ENCODE measurements at regions not wholly inside any gene's neighbourhood (a gene's known extent, or its start where the extent isn't known, plus 50 kb on each side); places are given as distances from the start of the nearest gene placed in this dataset.

- TF ChIP-seq ZFX (IDR thresholded peaks at IDR 0.05; ENCODE audit: borderline replicate concordance) (no peak), CTCF (IDR thresholded peaks at IDR 0.05) (no peak)
- H3K27ac ChIP-seq, result no peak overlapping the region
Observed at GRCh38 chr14:96617635-96618034, 115.5 kb downstream of the PAPOLA start.

- H3K27ac ChIP-seq, result no peak overlapping the region
- TF ChIP-seq CTCF (IDR thresholded peaks at IDR 0.05) (no peak), ZFX (IDR thresholded peaks at IDR 0.05; ENCODE audit: borderline replicate concordance) (no peak)
Observed at GRCh38 chr14:96622926-96623325, 120.7 kb downstream of the PAPOLA start.

- TF ChIP-seq ZFX (IDR thresholded peaks at IDR 0.05; ENCODE audit: borderline replicate concordance), result no peak
- no peak for TF ChIP-seq CTCF (IDR thresholded peaks at IDR 0.05)
- no peak overlapping the region for H3K27ac ChIP-seq
Observed at GRCh38 chr14:96623676-96624484, 121.7 kb downstream of the PAPOLA start.

GRCh38 chr14:96624661-96625425 lies 122.7 kb downstream of the PAPOLA start:
- no peak for TF ChIP-seq CTCF (IDR thresholded peaks at IDR 0.05)
- no peak for TF ChIP-seq ZFX (IDR thresholded peaks at IDR 0.05; ENCODE audit: borderline replicate concordance)
- no peak overlapping the region for H3K27ac ChIP-seq

GRCh38 chr14:96625426-96625985 lies 123.3 kb downstream of the PAPOLA start:
- TF ChIP-seq ZFX (IDR thresholded peaks at IDR 0.05; ENCODE audit: borderline replicate concordance) (no peak), CTCF (IDR thresholded peaks at IDR 0.05) (no peak)
- H3K27ac ChIP-seq, result no peak overlapping the region

- no peak overlapping the region for H3K27ac ChIP-seq
Observed at GRCh38 chr14:96626121-96626768, 124.1 kb downstream of the PAPOLA start.

GRCh38 chr14:96626916-96627315 lies 124.7 kb downstream of the PAPOLA start:
- TF ChIP-seq CTCF (IDR thresholded peaks at IDR 0.05), result no peak
- H3K27ac ChIP-seq, result no peak overlapping the region

More at GRCh38 chr14:96626121-96626768, 124.1 kb downstream of the PAPOLA start:
- no peak for TF ChIP-seq ZFX (IDR thresholded peaks at IDR 0.05; ENCODE audit: borderline replicate concordance)

Measured in 22Rv1 (cell line).